Right cardiac atrium (tissue), 5 donors: ENCODE measurements at regions not wholly inside any gene's neighbourhood (a gene's known extent, or its start where the extent isn't known, plus 50 kb on each side); places are given as distances from the start of the nearest gene placed in this dataset.
"Not testable (repeated sequence)": the region's sequence is repeated elsewhere in the genome, so short reads cannot be mapped to it uniquely, and the experiment has no call there.

Experiments
- ATAC-seq, 2 donors: fragments of 200-7000 bp; cut with Tn5 transposase; one replicate each; pipeline versions ENCODE4 v1.8.0 to v1.9.1; 2020; ENCODE audit warnings: moderate library complexity in 2 of 2, mild to moderate bottlenecking in 1 of 2
- DNase-seq, 3 donors: peaks; one replicate each; pipeline ENCODE4 v3.0.0-alpha.2; 2020
- H3K27ac ChIP-seq: one replicate; pipeline ENCODE4 v1.5.1; 2013; ENCODE audit warnings: mild to moderate bottlenecking, low read length, control low read depth, moderate library complexity
- H3K27me3 ChIP-seq: one replicate; pipeline ENCODE4 v1.6.1; 2013; ENCODE audit not compliant: control insufficient read depth, insufficient read depth
- H3K4me1 ChIP-seq: one replicate; pipeline ENCODE4 v1.6.1; 2013; ENCODE audit warnings: low read length; ENCODE audit not compliant: control insufficient read depth, insufficient read depth
- H3K4me3 ChIP-seq: one replicate; pipeline ENCODE4 v1.5.1; 2013; ENCODE audit warnings: low read length, control low read depth
- H3K9me3 ChIP-seq: one replicate; pipeline ENCODE4 v1.6.1; 2013; ENCODE audit warnings: low read length; ENCODE audit not compliant: control insufficient read depth
- WGBS: extraction: QIAGEN DNeasy Blood & Tissue Kit; methylation state at CpG from one replicate; pipeline ENCODE4 v1.1.7; 2013; 5-methylcytosine and 5-hydroxymethylcytosine counted together
- intact Hi-C, 4 donors: fragments of 100-400 bp; cut with DNase I; formaldehyde crosslinking; loops; one replicate each; pipeline versions ENCODE4 v1.11.0 to v1.14.0; 2022 to 2023
- donor health status: healthy with polysubstance abuse.
- donor health status: DM: no; HTN: yes; CAD: no.
- donor health status: DM: no; HTN: no; CAD: no.
- donor health status: DM: no; HTN: yes; CAD: no; lungs with severe emphysema.
- donor health status: DM: yes; HTN: yes; CAD: no.

DNA sequence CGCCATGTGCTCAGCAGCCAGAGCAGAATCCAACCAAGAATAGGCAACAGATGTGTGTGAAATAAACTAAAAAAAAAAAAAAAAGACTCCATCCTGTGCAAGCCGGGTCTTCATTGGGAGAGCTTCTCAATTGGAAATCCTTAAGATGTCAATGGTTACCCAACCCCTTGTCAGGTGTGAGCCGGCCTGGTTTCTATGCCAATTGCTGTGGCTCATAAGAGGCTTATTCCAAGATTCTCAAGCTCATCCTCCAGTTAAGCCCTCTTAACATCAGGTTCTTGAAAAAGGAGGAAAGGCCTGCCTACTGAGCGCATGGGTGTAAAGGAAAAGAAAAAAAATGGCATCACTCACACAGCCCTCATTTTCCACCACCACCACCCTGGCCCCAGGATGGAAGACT, 1084.6 kb downstream of the UQCRFS1 start:
- no peaks in the 10 kb centered on the region for H3K9me3 ChIP-seq
- H3K27ac ChIP-seq, result no peak overlapping the region
- no peak overlapping the region for H3K4me3 ChIP-seq
- ATAC-seq (no peak), DNase-seq (no peak)
- no peaks in the 10 kb centered on the region for H3K4me1 ChIP-seq
- H3K27me3 ChIP-seq, result no peaks in the 10 kb centered on the region
- WGBS, result 95% methylated on average over 4 of the region's 4 CpGs
- intact Hi-C loops, result no loop called here

DNA sequence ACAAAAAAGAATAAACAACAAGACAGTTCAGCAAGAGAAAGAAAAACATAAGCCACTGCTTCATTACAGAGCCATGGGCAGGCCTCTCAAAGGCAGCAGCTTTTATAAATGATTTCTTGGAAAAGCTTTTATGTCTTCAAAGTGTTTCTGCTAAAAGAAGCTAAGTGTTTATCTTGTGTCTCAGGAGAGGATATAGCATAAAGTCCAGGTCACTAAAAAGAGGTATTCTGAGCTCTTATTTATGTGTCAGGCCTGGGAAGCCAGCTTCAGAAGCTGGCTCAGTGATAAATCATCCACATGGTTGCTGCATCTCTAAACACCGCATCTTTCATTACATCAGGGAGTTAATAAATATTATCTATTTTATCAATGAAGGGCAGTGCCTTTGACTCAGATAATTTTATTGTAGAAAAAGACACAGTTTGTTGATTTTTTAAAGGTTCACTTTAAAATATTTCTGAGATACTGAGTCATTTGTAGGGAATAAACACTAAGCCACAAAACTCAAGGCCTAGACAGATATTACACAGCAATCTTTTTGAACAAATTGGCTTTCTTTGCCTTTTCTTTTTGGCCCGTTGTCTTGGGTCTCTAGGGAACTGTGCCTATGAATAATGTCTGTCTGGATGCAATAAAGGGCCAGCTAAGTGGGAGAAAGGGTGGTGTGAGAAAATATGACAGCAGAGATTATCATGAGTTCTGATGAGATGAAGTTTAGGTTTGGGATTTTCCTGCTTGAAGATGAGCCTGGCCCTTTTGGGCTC, 1086.6 kb downstream of the UQCRFS1 start:
- DNase-seq (no peak), ATAC-seq (no peak)
- no peak overlapping the region for H3K27ac ChIP-seq
- intact Hi-C loops, result no loop called here
- 51% methylated on average over 2 of the region's 2 CpGs for WGBS
- no peaks in the 10 kb centered on the region for H3K4me1 ChIP-seq
- no peaks in the 10 kb centered on the region for H3K27me3 ChIP-seq
- no peak overlapping the region for H3K4me3 ChIP-seq
- no peaks in the 10 kb centered on the region for H3K9me3 ChIP-seq

DNA sequence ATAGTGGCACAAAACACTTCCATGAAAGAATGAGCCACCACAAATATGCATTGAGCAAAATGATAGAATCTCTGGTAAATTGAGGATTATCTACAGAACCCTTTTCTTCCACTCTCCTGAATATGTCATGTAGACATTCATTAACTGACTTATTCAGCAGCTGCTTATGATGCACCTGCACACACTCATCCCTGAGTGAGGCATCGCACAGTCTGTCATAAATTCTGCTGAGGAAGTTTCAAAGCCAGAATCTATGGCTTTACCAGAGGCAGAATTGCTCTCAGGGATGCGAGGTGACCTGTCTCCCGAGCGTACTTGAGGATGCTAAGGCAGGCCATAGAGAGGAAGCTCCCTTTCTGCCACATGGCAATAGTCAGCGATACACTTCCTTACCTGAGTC, 1090.2 kb downstream of the UQCRFS1 start:
- Histone ChIP-seq H3K9me3 (no peaks in the 10 kb centered on the region), H3K4me3 (no peak overlapping the region), H3K27me3 (no peaks in the 10 kb centered on the region), H3K4me1 (no peaks in the 10 kb centered on the region), H3K27ac (no peak overlapping the region)
- no peak for ATAC-seq
- no peak for DNase-seq
- WGBS, result 81% methylated on average over 5 of the region's 5 CpGs
- intact Hi-C loops, result no loop called here

DNA sequence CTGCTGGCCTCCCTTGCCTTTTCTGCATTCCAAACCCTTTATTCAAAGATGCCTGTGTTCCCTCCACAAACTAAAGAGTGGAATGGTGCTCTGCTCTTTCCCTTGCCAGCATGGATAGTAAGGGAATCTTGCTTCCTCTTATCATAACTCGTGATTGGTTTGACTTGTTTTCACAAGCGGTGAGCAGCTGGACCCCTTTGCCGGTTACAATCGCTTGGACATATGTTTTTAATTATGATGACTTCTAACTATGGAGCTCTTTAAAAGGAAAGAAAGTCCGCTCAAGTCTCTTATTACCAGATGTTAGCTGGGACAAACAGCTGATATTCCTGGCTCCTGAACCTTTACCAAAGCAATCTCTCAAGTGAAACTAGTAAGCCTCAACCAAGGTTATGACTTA, 1094.7 kb downstream of the UQCRFS1 start:
- ATAC-seq, result no peak
- H3K9me3 ChIP-seq, result no peaks in the 10 kb centered on the region
- H3K27ac ChIP-seq, result no peak overlapping the region
- no peaks in the 10 kb centered on the region for H3K4me1 ChIP-seq
- H3K4me3 ChIP-seq, result no peak overlapping the region
- no peaks in the 10 kb centered on the region for H3K27me3 ChIP-seq
- intact Hi-C loops, result no loop called here
- no peak for DNase-seq
- WGBS, result 37% methylated on average over 5 of the region's 5 CpGs

DNA sequence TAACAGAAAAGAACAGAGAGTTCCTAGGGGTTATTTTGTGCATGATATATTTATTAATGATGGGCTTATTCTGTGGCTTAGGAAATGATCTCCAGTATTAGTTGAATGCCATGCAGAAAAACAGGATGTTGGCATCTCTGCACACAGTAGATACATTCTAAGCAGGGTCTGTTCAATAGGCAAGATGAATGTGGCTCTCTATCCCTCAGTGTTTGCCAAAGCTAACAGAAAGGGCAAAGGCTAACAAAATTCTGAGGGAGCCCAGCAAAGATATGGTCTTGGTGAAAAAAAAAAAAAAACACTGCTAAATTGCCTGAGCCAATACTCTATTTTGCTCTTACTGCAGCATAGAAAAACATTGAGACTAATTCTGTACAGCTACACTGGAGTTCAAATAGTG, 1095.8 kb downstream of the UQCRFS1 start:
- DNase-seq (no peak), ATAC-seq (no peak)
- intact Hi-C loops, result no loop called here
- Histone ChIP-seq H3K27ac (no peak overlapping the region), H3K27me3 (no peaks in the 10 kb centered on the region), H3K9me3 (no peaks in the 10 kb centered on the region), H3K4me1 (no peaks in the 10 kb centered on the region), H3K4me3 (no peak overlapping the region)

DNA sequence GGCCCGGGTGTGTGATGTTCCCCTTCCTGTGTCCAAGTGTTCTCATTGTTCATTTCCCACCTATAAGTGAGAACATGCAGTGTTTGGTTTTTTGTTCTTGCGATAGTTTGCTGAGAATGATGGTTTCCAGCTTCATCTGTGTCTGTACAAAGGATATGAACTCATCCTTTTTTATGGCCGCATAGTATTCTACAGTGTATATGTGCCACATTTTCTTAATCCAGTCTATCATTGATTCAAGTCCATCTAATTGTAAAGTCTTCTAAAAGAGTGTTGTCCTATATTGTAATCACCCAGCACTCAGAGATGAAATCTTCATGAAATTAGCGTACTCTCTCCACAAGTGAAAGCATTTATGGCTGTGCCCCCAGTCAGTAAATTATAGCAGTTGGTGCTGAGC, 1096.6 kb downstream of the UQCRFS1 start:
- H3K4me3 ChIP-seq, H3K27ac ChIP-seq, H3K27me3 ChIP-seq, DNase-seq, intact Hi-C loops, ATAC-seq, H3K4me1 ChIP-seq, H3K9me3 ChIP-seq: not testable (repeated sequence)
- WGBS, result 88% methylated on average over 4 of the region's 4 CpGs

DNA sequence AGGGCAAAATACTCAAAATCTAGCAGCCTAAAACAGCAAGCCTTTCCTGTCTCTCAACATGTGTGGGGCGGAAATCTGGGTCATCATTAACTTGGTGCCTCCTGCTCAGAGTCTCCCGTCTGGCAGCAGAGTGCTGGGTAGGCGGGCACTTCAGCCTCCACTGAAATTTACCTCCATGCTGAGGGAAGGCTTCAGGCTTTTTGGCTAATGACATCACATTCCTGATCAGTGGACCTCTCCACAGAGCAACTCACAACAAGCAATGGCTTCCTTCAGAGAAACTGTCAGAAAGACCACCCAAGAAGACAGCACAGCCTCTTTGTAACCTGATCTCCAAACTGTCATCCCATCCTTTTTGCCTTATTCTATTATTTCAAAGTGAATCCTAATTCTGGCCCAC, 1109.0 kb downstream of the UQCRFS1 start:
- DNase-seq (no peak), ATAC-seq (no peak)
- H3K27ac ChIP-seq, result no peak overlapping the region
- H3K4me1 ChIP-seq, result no peaks in the 10 kb centered on the region
- H3K27me3 ChIP-seq, result no peaks in the 10 kb centered on the region
- H3K4me3 ChIP-seq, result no peak overlapping the region
- intact Hi-C loops, result no loop called here
- H3K9me3 ChIP-seq, result no peaks in the 10 kb centered on the region
- 39% methylated on average over 3 of the region's 3 CpGs for WGBS

DNA sequence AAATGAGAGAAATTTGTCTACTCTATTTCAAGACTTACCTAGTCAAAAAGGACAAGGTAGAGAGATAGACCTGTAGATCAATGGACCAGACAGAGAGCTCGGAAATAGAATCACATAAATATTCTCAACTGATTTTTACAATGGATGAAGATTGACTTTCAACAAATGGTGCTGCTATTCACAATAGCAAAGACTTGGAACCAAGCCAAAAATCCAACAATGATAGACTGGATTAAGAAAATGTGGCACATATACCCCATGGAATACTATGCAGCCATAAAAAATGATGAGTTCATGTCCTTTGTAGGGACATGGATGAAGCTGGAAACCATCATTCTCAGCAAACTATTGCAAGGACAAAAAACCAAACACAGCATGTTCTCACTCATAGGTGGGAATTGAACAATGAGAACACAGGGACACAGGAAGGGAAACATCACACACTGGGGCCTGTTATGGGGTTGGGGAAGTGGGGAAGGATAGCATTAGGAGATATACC, 1128.2 kb downstream of the UQCRFS1 start:
- 89% methylated on average over 1 of the region's 1 CpG for WGBS
- intact Hi-C loops, H3K27ac ChIP-seq, H3K9me3 ChIP-seq, H3K4me3 ChIP-seq, H3K4me1 ChIP-seq, DNase-seq, H3K27me3 ChIP-seq, ATAC-seq: not testable (repeated sequence)

DNA sequence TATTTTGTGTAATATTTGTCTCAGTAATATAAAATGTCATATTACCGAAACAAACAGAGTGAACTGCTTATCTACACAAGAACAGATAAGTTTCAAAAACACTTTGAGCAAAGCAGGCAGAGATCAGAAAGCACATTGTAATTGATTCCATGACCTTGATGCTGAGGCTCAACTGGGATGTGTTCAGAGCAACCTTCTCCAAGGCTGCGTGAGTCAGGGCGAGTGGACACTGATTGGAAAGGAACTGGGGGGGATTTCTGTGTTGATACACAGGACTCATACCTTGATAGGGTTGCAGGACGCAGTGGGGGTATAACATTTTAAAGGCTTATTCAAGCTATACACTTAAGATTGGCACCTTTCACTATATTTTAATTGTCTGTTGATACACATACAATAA, 1136.3 kb downstream of the UQCRFS1 start:
- 76% methylated on average over 4 of the region's 4 CpGs for WGBS
- intact Hi-C loops, result no loop called here
- H3K9me3 ChIP-seq, result no peaks in the 10 kb centered on the region
- no peaks in the 10 kb centered on the region for H3K4me1 ChIP-seq
- no peak overlapping the region for H3K4me3 ChIP-seq
- H3K27me3 ChIP-seq, result no peaks in the 10 kb centered on the region
- no peak overlapping the region for H3K27ac ChIP-seq
- no peak for DNase-seq
- no peak for ATAC-seq

DNA sequence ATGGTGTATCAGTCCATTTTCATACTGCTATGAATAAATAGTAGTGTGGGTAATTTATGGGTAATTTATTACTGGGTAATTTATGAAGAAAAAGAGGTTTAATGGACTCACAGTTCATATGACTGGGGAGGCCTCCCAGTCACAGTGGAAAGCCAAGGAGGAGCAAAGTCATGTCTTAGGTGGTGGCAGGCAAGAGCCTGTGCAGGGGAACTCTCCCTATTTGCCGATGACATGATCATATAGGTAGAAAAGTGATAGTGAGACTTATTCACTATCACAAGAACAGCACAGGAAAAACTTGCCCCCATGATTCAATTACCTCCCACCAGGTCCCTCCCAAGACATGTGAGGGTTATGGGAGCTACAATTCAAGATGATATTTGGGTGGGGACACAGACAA, 1137.7 kb downstream of the UQCRFS1 start:
- Histone ChIP-seq H3K27me3 (no peaks in the 10 kb centered on the region), H3K4me1 (no peaks in the 10 kb centered on the region), H3K4me3 (no peak overlapping the region), H3K9me3 (no peaks in the 10 kb centered on the region), H3K27ac (no peak overlapping the region)
- WGBS, result 84% methylated on average over 1 of the region's 1 CpG
- DNase-seq, result no peak
- no peak for ATAC-seq
- intact Hi-C loops, result no loop called here

DNA sequence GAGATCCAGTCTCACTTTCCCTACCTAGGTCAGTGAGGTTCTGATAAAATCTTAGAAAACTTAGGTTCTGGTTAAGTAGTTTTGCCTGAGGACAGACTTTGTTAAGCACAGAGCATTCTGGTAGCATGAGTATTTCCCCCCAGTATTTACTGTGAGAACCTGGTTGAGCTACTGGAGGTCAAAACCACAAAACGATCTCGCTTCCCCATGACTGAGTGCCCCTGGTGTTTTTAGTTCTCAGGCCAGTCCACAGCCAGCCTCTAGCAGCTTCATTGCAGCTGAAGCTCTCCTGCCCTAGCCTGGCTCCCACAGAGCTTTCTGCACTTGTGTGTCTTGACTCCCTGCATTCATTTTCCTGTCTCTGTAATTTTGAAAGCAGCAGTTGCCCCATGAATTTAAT, 1138.2 kb downstream of the UQCRFS1 start:
- DNase-seq, result no peak
- Histone ChIP-seq H3K9me3 (no peaks in the 10 kb centered on the region), H3K4me3 (no peak overlapping the region), H3K27me3 (no peaks in the 10 kb centered on the region), H3K4me1 (no peaks in the 10 kb centered on the region), H3K27ac (no peak overlapping the region)
- no peak for ATAC-seq
- intact Hi-C loops, result no loop called here
- 80% methylated on average over 2 of the region's 2 CpGs for WGBS

DNA sequence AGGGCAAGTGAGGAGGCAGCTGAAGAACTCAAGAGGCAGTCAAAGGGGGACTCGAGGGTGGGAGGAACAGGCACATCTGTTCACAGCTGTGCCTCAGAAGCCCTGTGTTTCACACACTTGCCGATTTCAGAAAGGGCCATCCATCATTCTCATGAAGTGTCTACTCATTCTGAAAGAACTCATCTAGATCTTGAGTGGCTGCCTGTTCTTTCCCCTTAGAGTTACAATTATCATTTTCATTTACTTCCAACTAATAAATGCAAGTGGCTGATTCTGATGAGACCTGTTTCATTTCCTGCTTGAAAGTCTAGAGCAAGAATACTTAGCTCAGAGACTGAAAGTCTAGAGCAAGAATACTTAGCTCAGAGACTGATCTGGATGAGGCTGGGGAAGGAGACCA, 1145.1 kb downstream of the UQCRFS1 start:
- Histone ChIP-seq H3K4me1 (no peaks in the 10 kb centered on the region), H3K27ac (no peak overlapping the region), H3K4me3 (no peak overlapping the region), H3K9me3 (no peaks in the 10 kb centered on the region), H3K27me3 (no peaks in the 10 kb centered on the region)
- WGBS, result 12% methylated on average over 2 of the region's 2 CpGs
- ATAC-seq (no peak), DNase-seq (no peak)
- intact Hi-C loops, result no loop called here
